RPMI8226 (cell line): ENCODE measurements at regions not wholly inside any gene's neighbourhood (a gene's known extent, or its start where the extent isn't known, plus 50 kb on each side); places are given as distances from the start of the nearest gene placed in this dataset.

Experiments used
- DNase-seq: peaks from one replicate; pipeline ENCODE4 v3.0.0-alpha.2; 2015

DNA sequence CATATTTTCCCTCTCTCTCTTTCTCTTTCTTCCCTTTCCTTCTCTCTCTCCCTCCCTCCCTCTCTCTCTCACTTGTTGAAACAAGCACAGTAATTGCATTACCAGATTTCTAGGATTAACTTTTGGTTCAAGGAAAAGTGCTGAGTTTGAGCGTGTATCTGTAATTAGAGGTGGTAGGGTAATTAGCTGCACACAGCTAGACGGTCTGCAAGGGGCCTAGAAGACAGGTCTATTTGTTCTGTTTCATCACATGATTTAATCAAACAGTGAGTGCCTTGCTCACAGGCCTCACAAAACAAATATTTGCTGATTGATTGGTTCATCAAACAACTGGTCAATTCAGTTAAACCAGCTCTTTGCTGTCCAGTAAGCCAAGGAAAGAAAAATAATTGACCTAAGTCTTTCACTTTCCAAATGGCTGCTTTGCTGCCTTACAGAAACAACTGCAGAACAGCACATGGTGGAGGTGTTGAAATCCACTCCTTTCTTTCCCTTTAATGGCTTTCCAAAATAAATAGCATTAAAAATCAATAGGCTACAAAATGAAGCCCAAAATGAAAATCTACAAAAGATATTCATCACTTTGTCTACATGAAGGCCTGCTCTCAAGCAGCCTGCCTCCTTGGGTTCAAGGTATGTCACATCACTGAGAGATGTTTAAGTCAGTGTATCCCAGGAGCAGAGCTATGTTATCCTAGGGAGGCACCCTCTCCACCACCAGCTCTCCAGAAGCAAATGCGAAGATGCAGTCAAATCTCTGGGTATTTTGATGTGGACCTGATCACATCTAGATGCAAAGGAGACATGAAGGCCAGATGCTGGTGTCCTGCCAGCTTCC is 264.4 kb upstream of the SIX2 start:
- no peak for DNase-seq

DNA sequence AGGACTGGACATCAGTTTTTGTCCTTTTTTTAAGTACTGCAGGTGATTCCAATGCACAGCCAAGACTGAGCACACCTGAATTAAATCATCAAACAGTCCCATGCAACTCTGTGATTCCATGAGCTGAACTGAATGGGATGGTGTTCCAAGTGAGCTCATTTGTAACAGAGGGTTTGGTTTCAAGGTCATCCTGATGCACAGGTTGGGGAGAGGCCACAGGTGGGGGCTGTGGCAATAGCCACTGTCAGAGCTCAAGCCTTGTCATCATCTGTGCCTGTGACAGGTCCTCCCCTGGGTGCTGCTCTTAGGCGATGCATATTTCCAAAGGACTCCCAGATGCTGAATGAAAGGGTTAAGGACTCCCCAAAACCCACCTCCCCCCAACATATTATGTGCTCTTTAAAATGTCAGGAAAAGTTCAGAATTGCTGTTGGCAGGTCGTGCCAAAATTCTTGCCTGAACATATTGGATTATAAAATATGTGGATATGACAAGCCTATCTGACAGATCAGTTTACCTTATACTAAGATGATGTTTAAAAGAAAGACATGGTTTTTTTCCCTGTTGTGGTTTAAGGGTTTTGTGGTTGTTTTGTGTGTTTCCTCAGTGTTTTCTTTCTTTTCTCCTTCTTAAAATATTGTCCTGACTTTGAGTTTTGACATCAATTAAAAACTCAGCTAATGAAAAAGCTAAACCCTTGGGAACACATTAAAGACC is 263.5 kb upstream of the SIX2 start:
- DNase-seq = no peak

DNA sequence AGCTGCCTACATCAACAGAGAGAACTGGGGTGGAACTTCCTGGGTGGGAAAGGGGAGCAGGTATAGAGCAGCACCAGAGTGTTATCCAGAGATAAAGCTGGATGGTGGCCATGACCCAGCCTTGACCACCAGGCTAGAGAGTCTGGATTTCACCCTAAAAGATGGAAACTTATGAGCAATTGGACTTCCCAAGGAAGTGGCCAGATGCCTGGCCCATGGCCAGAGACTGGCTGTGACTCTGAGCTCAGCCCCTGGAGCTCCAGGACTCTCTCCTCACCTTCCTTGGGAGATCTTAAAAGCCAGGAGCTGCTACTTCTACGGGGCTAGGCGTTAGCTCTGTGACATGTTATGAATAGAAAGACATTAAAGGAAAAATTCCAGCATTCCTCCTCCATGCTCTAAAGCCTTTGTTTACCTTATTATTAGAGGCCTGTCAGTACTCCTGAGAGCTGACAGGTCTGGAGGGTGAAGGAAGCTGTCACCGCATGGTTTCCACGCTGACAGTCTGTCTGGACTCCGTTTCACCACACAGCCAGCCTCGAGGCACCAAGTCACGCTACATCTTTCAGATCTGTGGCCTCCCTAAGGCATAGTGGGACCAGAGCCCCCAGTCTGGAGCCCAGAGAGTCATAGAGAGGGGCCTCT is 260.0 kb upstream of the SIX2 start:
- DNase-seq = no peak

DNA sequence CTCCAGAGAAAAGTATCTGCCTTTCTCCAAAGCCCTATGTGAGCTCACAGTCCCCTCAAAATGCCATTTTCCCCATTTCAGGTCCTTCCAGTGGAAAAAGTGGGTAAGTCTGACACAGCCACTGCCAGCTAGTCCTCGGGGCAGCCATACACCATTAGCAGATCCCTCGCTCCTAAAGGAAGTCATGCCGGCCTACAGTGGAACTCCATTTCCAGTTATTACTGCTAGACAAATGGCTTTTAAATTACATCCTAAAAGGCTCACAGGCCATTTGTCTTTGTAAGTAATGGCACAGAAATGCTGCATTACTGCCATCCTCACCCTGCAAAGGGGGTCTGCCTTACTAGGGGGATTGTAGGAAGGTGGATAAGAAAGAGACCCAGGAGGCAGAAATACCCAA is 259.4 kb upstream of the SIX2 start:
- DNase-seq = no peak

DNA sequence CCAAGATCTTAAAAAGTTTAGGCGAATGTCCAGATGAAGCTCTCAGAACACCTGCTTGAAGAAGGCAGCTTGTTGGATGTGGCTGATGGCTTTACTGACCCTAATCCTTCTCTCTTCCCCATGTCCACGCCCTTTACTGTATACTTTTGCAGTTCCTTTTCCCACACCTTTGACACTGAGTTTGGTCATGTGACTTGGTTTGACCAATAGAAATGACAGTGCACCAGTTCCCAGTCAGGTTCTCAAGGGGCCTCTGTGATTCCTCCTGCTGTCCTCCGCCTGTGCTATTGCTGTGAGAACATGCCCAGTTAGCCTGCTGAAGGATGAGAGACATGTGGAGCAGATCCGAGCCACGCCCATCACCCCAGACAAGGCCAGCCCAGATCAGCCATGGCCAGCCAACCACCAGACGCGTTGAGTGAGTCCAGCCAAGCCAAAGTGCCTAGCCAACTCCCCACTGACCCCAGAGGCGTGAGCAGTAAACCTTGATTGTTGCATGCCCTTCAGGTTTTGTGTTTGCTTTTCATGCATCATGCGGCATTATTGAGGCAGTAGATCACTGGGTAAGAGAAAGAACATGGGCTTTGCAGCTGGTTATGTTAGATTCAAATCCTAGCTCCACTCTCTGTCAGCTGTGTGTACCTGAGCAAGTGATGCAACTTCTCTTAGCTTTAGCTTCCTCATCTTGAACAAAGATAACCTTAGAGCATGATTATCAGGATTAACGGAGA is 258.0 kb upstream of the SIX2 start:
- DNase-seq = no peak

DNA sequence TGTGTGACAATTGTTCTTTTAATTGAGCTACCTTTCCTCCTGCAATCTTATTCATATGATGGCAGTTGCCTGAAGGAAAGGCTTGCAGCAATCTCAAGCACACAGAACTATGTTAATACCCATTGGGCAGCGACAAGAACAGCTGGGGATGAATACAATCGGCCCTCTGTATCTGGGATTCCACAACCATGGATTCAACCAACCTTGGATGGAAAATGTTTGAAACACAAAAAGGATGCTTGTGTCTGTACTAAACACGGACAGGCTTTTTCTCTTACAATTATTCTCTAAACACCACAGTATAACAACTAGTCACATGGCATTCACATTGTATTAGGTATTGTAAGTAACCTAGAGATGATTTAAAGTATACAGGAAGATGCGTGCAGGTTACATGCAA is 256.1 kb upstream of the SIX2 start:
- no peak for DNase-seq

DNA sequence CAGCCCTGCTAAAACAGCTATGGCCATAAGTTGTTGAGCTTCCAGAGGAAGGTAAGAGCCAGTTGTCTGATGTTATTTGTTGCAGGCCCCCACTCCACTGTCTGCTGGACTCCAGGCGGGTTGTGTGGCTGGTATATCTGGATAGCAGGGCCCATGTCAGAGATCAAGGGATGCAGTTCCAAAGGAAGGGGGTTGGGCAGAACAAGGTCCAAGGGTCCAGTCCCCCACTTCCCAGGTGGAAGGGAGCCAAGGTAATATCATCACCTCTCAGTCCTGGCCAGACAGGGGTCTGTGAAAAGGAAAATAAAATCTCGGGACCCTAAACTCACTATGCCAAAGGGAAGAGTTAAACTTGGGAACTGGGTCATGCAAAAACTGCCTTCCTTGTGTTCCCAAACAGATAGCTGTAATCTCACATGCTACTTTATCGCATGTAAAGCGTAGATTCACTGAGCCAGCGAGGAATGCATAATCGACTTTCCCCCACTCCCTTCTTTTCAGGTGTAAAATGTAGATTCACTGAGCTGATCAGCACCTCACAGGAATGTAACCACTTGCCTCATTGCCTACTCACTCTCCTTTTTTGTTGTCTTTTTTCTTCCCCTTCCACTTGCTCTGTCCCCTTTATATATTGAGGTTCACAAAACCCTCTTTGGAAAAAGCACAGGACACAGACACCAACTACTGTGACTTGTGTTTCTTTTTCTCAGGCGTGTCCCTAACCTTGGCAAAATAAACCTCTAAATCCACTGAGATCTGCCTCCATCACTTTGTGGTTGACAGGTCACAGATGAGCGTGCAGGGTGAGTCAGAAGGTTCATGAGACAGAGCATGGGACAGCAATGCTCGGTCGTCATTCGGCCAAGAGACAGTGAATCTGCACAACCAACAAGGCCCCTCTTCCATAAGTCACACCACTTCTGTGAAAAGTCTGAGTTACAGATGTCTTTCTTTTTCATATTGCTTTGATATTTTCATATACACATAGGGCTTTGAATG is 255.3 kb upstream of the SIX2 start:
- DNase-seq = no peak

DNA sequence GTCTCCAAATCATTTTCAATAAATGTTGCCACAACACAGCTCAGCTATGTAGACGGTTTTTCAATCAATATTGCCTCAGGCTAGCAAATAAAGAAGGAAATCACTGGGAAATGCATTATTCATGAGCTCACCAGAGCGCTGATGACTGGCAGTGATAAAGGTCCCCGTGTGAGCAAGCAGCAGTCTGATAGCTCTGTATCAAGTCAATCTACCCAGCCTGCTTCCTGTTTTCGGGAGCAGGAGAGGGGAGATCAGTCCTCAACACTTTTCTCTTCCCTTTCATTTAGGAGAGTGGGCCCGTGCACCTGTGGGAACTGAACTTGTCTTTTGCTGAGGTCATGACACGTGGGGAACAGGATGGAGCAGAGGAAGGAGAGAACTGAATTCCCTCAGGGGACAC is 253.9 kb upstream of the SIX2 start:
- DNase-seq = no peak

DNA sequence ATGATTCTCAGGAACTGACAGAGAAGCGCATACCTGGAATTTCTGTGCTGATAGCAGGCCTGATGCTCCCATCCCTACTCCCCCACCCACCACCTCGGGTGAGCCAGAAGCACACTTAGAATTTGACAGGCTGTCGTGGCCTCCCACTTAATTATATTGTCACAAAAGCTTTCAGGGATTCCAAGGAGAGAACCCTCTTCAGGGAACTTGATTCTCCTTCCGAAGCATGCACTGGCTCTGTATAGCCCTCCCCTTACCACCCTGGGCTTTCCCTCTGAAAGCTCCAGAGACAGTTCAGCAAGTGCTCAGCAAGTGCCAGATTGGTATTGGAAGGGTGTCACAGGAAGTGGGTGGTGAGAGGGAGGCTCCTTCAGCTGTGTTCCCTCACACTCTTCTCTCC is 252.5 kb upstream of the SIX2 start:
- DNase-seq = no peak

DNA sequence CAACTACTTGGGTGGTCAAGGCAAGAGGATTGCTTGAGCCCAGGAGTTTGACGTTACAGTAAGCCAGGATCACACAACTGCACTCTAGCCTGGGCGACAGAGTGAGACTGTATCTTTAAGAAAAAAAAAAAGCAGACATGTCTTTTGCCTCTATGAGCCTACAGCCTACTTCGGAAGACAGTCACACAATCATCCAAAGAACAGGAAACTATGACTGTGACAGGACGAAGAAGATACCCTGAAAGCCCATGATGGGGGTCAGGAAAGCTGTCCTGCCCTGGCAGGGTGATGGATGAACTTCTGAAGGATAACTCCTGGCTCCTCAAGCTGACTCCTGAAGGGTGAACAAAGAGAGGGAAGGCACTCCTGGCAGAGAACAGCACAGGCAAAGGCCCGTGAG is 251.7 kb upstream of the SIX2 start:
- no peak for DNase-seq

DNA sequence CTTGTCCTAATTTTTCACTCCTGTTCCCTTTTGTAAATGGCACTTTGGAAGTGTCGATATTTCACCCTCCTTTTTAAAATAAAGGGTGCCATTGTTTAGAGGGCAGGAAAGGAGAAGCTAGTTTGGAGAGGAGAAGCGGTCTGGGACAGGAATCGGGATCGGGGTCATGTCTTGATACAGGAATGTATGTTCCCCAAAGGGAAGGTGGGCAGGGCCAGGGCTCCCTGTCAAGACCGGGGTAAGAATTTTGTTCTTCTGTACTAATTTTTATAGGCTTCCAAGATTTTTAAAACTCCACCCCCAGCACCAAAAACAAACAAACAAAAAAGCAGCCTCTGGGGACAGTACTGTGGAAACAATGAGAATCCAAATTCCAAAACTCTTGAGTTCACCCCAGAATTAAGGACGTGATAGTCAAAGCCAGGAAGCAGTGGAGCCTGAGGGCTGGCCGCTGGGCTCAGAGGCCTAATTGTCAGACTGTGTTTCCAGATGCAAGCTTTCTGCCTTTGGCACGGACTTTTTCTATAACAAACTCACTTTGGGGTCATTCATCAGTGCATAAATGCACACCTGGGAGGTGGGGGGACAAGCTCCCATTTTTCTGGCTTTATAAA is 250.4 kb upstream of the SIX2 start:
- no peak for DNase-seq

DNA sequence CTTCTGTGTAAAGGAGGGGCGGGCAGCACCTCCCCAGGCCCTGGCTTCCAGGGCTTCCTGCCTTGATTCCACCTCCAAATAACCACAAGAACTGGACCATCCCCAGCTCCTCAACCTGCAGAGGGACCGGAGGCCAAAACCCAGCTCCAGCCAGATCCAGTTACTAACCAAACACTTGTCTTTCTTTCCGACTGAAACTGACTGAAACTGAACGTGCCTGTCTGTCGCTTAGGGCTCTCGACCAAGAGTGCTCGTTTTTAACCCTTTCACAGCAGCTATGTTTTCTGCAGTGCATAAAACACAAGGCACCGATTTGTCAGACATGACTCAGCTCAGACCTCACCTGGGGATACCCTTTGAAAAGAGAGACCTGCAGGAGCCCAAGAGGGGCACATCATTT is 249.9 kb upstream of the SIX2 start:
- DNase-seq = no peak

DNA sequence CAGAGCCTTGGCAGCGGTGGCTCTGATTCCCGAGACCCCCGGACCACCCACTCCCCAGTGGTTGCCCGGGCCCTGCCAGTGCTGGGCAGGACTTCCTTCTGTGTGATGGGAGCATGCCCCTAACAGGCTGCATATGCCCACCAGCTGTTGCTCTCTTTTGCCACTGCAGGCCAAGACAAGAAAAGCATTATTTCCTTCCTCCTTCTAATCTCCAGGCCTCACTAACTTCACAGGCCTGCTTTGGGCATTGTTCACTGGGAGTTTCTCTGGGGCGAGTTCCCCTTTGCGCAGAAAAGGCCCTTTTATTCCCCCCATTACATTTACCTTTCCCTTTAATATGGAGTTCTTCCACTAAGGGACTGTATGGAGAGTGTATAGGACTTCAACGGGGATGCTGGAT is 249.1 kb upstream of the SIX2 start:
- DNase-seq = no peak

DNA sequence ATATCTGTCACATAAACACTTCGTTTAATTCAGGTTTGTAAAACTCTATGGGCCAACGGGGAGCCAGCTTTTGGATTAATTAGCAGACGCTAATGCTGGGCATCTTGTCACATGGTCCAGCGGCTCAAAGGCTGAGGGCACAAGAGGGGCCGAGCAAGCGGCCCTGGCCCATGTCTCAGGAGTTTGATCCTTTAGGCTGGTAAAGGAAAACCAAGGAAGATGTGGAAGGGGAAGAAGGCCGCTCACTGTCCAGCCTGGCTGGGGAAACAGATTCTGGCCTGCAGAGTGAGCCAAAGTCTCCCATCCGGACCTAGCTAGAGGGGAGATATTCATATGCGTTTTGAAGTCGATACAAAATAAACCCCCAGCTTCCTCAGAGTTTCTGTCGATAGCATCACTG is 248.6 kb upstream of the SIX2 start:
- no peak for DNase-seq

DNA sequence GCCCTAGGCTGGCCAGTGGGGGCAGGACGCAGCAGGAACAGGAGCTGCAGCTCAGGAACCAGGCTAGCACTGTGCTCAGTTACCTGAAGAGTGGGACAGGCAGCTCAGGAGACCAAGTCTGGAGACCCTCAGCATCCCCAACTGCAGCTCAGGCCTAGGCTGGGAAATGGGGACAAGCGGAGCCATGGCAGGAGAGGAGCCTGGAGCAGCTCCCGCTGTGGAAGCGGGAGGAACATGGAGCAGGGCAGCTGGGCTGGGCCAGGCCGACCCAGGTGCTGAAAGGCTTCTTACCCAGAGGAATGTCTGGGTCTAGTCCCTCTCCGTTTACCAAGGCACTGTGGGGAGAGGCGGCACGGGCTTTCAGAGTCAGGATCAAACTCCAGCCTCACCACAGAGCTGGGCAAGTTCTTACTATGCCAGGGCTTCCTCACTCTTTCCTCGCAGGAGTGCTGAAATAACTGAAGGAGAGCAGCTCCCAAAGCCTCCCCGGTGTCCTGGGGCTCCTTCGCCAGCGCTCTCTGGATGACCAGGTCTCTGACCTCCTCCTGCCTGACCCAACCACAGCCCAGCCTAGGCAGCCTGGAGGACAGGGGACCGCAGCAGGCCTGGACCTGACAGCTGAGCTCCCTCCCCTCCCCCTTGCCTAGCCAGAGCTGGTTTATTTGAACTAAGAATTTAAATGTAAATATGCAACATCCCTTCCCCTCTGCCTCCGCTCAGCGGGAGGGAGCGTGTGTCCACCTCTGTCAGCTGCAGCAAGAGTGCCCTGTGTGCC is 247.8 kb upstream of the SIX2 start:
- DNase-seq = no peak

DNA sequence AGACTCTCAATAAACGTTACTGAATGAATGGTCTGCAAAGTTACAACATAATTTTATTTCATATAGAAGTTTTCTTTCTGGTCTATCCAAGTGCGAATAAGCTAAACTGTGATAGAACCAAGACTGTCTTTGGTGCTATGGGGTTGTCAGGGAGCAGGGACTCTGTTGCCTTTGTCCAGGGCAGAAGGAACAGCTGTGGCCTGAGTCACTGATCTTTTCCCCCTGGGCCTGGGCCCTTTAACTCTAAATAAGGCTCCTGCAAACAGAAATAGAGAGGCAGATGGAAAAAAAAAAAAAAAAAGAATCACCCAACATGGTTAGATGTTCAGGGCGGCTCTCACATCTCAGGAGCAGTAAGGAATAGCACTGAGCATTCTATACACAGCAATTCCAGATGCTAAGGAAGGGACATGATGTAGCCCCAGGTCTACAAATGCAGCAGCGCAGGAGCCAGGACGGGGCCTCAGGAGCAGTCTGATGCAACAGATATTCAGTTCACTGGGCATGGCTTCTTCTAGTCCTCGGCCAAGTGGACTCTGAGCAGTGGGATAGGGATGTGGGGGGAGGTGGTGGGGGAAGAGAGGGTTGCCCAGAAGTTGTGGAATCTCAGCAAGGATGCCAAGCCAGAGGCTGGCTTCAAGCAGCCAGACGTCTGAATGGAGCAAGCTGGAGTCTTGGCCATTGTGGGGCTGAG is 247.1 kb upstream of the SIX2 start:
- DNase-seq = no peak

DNA sequence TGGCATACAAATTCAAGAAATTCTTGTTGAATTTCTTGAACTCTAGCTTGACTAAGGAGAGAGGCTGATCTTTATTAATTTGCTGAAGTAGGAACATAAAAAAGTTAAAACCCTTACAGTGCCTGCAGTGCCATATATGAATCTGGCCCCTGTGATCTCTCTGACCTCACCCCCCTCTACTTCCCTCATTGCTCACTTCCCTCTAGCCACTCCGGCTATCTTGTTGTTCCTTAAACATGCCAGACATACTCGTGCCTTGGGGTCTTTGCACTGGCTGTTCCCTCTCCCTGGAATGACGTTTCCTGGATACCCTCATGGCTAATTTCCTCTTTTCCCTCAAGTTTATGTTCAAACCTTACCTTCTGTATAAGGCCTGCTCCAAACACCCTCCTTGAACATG is 246.3 kb upstream of the SIX2 start:
- no peak for DNase-seq

DNA sequence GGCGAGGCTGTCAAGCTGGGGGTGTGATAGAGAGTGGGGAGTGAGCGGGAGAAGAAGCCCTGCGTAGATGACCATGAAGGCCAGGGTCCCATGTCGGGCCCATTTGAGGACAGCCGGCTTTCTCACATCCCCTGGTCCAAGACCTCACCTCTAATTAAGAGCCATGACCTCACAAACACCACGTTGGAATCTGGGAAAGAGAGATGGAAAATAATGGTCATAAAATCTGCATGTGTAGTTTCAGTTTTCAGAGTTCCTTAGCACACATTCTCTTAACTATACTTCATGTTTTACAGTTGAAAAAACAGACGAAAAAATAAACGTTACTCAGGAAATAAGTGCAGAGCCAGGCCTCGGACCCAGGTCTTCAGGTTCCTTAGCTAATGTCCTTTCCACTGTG is 244.8 kb upstream of the SIX2 start:
- DNase-seq = no peak

DNA sequence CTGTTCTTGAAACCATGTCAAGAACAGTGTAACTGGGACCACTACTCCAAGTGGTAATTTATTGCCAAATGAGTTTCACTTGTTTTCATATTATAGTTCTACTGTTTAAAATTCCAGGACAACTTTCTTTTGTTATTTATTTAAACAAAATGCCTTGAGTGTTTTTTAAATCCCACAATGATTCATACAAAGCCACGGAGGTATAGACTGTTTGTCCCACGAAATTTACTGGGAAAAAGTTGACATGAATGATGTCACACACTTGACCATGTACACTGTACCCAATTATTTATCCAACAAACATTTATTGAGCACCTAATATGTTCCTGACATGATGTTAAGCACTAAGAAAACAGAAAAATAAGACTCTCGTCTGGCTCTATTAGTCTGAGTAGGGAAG is 243.9 kb upstream of the SIX2 start:
- DNase-seq = no peak

DNA sequence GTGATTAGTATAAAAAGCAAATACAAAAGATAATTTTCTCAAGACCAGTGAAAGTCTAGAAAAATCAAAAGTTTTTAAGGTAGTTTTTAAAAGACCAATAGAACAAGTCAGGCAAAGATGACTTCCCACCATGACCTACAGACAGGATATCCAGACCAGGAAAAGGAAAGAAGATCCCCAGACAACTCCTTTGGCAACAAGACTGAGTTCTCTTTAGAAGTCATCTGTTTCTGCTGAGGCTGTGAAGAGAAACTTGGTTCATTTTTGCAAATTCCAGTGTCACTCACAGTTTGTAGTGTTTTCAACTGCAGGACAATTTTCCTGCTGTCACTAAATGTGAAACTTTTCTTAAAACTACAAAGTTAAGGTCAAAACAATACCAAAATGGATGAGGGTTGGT is 240.9 kb upstream of the SIX2 start:
- DNase-seq = no peak
